Right lobe of liver (tissue), 6 donors: ENCODE measurements at regions not wholly inside any gene's neighbourhood (a gene's known extent, or its start where the extent isn't known, plus 50 kb on each side); places are given as distances from the start of the nearest gene placed in this dataset.
"Not testable (repeated sequence)": the region's sequence is repeated elsewhere in the genome, so short reads cannot be mapped to it uniquely, and the experiment has no call there.

ENCODE experiments used
- ATAC-seq, 4 donors: fragments of 200-7000 bp; cut with Tn5 transposase; one replicate each; pipeline ENCODE4 v1.9.1; 2020; ENCODE audit warnings: mild to moderate bottlenecking in 4 of 4, moderate library complexity in 4 of 4
- DNase-seq, 3 donors: peaks; one replicate each; pipeline ENCODE4 v3.0.0-alpha.2; 2020
- H3K27ac ChIP-seq, 3 donors: fragments of 200-600 bp; one replicate each; pipeline ENCODE4 v1.8.0; 2022
- H3K27me3 ChIP-seq, 2 donors: fragments of 200-600 bp; one replicate each; pipeline ENCODE4 v1.8.0; 2022
- H3K36me3 ChIP-seq, 4 donors: fragments of 200-600 bp; sonication (generic) in 1 of 4; one replicate each; pipeline versions ENCODE4 v1.5.1 to v1.8.0; 2017 to 2022; ENCODE audit warnings: control low read depth in 1 of 4
- H3K4me1 ChIP-seq, 4 donors: fragments of 200-600 bp; sonication (generic) in 1 of 4; one replicate each; pipeline versions ENCODE4 v1.5.1 to v1.8.0; 2017 to 2022; ENCODE audit warnings: control low read depth in 1 of 4
- H3K4me3 ChIP-seq, 3 donors: fragments of 200-600 bp; one replicate each; pipeline ENCODE4 v1.8.0; 2022
- H3K9me3 ChIP-seq, 4 donors: fragments of 200-600 bp; sonication (generic) in 1 of 4; one replicate each; pipeline versions ENCODE4 v1.5.1 to v1.8.0; 2017 to 2022; ENCODE audit warnings: control low read depth in 1 of 4
- POLR2A ChIP-seq: fragments of 450-650 bp; IDR thresholded peaks from one replicate; pipeline ENCODE4 v1.6.1; 2017; ENCODE audit warnings: antibody characterized with exemption, mild to moderate bottlenecking
- WGBS: methylation state at CpG from one replicate; pipeline ENCODE4 v1.1.6; 2018; ENCODE audit warnings: low coverage, low lambda C conversion rate; ENCODE audit not compliant: insufficient coverage; ENCODE audit errors: missing lambda C conversion rate; 5-methylcytosine and 5-hydroxymethylcytosine counted together
- intact Hi-C, 2 donors: fragments of 100-400 bp; cut with DNase I; formaldehyde crosslinking; loops; one replicate each; pipeline versions ENCODE4 v1.11.2 to v1.14.1; 2022
- TF ChIP-seq, protein P1 (sequence below), 4 donors: fragments of 200-600 bp in 3 of 4; fragments of 450-650 bp in 1 of 4; IDR thresholded peaks; one replicate each; pipeline versions ENCODE4 v1.5.1 to v1.8.0; 2016 to 2022; ENCODE audit warnings: antibody characterized with exemption in 4 of 4, mild to moderate bottlenecking in 2 of 4
- donor health status: DM: no; HTN: yes; CAD: no.
- donor health status: DM: no; HTN: no; CAD: no.
- donor health status: DM: no; HTN: no; CAD: no.
- donor health status: DM: no; HTN: yes; CAD: no.
- donor health status: DM: no; HTN: yes; CAD: no.

DNA sequence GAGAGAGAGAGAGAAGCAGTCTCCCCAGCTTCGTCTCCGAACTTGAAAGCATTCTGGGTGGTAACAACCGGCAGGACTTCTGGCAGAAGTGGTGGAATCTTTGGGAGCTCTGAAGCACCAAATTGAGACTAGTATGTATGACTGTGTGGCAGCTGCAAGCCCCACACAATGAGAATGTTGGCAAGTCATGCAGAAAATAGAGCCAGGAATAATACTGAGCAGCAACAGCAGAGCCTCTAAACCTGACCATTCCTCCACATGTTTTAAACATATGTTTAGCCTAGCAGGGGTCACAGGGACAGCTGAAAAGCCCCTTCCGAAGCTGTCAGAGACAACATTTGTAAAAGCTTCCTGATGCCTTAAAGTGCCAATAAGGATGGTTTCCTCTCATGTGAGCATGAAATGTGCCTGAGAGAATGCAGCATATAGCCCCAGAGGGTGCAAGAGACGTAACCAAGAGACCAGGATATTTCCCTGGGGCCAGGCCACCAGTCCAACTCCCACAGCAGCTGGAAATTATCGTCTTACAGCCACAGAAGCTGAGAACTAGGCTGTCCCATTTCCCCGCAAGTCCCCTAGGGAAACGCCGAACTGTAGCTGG lies 178.6 kb upstream of the CCDC54 start:
- Histone ChIP-seq H3K27me3 (no peaks in the 10 kb centered on the region), H3K4me3 (no peak overlapping the region), H3K36me3 (no peaks in the 10 kb centered on the region), H3K9me3 (no peaks in the 10 kb centered on the region), H3K4me1 (no peaks in the 10 kb centered on the region), H3K27ac (no peak overlapping the region)
- ATAC-seq (no peak), DNase-seq (no peak)
- intact Hi-C loops = no loop called here
- WGBS = 56% methylated on average over 9 of the region's 9 CpGs
- no peak for TF ChIP-seq POLR2A
- TF ChIP-seq, protein P1, sequence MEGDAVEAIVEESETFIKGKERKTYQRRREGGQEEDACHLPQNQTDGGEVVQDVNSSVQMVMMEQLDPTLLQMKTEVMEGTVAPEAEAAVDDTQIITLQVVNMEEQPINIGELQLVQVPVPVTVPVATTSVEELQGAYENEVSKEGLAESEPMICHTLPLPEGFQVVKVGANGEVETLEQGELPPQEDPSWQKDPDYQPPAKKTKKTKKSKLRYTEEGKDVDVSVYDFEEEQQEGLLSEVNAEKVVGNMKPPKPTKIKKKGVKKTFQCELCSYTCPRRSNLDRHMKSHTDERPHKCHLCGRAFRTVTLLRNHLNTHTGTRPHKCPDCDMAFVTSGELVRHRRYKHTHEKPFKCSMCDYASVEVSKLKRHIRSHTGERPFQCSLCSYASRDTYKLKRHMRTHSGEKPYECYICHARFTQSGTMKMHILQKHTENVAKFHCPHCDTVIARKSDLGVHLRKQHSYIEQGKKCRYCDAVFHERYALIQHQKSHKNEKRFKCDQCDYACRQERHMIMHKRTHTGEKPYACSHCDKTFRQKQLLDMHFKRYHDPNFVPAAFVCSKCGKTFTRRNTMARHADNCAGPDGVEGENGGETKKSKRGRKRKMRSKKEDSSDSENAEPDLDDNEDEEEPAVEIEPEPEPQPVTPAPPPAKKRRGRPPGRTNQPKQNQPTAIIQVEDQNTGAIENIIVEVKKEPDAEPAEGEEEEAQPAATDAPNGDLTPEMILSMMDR (IDR thresholded peaks at IDR 0.05) = no peak

DNA sequence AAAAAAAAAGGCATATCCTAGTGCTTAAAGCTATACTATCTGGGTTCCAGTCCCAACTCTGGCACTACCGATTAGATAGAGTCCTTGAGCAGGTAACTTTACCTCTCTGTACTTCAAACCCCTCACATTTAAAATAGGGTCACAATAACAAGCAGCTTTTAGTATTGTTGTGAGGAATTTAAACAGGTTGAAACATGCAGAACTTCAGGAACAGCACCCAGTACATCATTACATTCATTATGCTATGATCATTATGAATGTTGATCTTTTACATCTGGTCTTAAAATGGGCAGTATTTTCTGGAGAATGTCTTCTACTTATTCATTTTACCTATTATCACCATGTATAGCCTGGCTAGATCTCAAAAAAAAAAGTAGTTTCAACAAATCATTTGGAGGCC lies 176.1 kb upstream of the CCDC54 start:
- Histone ChIP-seq H3K27me3 (no peaks in the 10 kb centered on the region), H3K9me3 (no peaks in the 10 kb centered on the region), H3K27ac (no peak overlapping the region), H3K4me1 (no peaks in the 10 kb centered on the region), H3K36me3 (no peaks in the 10 kb centered on the region), H3K4me3 (no peak overlapping the region)
- 89% methylated on average over 1 of the region's 1 CpG for WGBS
- ATAC-seq (no peak), DNase-seq (no peak)
- TF ChIP-seq, protein P1 (IDR thresholded peaks at IDR 0.05) = no peak
- no peak for TF ChIP-seq POLR2A
- intact Hi-C loops = no loop called here

DNA sequence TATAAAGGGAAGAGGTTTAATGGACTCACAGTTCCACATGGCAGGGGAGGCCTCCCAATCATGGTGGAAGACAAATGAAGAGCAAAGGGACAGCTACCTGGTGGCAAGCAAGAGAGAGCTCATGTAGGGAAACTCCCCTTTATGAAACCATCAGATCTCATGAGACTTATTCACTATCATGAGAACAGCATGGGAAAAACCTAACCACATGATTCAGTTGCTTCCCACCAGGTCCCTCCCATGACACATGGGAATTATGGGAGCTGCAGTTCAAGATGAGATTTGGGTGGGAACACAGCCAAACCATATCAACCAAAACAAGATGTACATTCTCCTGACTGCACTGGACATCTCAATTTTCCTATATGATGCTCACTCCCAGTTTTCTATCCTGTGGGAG lies 174.4 kb upstream of the CCDC54 start:
- intact Hi-C loops, H3K36me3 ChIP-seq, H3K27me3 ChIP-seq, H3K4me3 ChIP-seq, H3K4me1 ChIP-seq, ATAC-seq, H3K9me3 ChIP-seq, DNase-seq, H3K27ac ChIP-seq: not testable (repeated sequence)

DNA sequence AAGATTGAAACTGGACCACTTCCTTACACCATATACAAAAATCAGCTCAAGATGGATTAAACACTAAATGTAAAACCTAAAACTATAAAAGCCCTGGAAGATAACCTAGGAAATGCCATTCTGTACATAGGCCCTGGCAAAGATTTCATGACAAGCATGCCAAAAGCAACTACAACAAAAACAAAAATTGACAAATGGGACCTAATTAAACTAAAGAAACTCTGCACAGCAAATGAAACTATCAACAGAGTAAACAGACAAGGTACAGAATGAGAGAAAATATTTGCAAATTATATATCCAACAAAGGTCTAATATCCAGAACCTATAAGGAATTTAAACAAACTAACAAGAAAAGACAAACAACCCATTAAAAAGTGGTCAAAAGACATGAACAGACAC lies 173.1 kb upstream of the CCDC54 start:
- H3K9me3 ChIP-seq = no peaks in the 10 kb centered on the region
- H3K36me3 ChIP-seq = no peaks in the 10 kb centered on the region
- no peak for DNase-seq
- H3K4me1 ChIP-seq = no peaks in the 10 kb centered on the region
- no peak overlapping the region for H3K27ac ChIP-seq
- no peaks in the 10 kb centered on the region for H3K27me3 ChIP-seq
- ATAC-seq = no peak
- H3K4me3 ChIP-seq = no peak overlapping the region
- intact Hi-C loops = no loop called here
- TF ChIP-seq, protein P1 (IDR thresholded peaks at IDR 0.05) = no peak
- no peak for TF ChIP-seq POLR2A

DNA sequence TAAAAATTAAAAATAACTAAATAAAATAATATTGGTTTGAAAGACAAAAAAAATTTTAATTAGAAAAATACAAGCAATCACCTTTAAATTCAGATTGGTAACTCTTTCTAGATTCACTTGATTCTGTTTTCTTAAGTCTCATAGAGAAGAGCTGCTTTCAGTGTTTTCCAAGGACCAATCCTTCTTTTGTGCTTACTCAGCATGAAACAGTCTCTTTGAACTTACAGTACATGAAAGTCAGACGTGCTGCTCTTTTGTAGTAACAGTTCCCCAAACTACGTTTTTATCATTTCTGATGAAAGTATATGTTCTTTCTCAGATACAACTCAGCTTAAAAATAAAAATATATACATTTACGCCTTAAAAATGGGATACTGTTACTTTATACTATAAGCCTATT lies 171.9 kb upstream of the CCDC54 start:
- 49% methylated on average over 3 of the region's 3 CpGs for WGBS
- no peak for ATAC-seq
- Histone ChIP-seq H3K27me3 (no peaks in the 10 kb centered on the region), H3K4me1 (no peaks in the 10 kb centered on the region), H3K4me3 (no peak overlapping the region), H3K36me3 (no peaks in the 10 kb centered on the region), H3K27ac (no peak overlapping the region), H3K9me3 (no peaks in the 10 kb centered on the region)
- no peak for DNase-seq
- TF ChIP-seq, protein P1 (IDR thresholded peaks at IDR 0.05) = no peak
- TF ChIP-seq POLR2A = no peak
- intact Hi-C loops = no loop called here
